K562 (cell line): ENCODE measurements at regions not wholly inside any gene's neighbourhood (a gene's known extent, or its start where the extent isn't known, plus 50 kb on each side); places are given as distances from the start of the nearest gene placed in this dataset.
A peak's percentile ranks its signal among the peaks of the same experiment; 100 is the strongest.

Source experiments
- ATAC-seq: fragments of 200-7000 bp; cut with Tn5 transposase; 3 replicates; pipeline ENCODE4 v1.9.1; 2020; ENCODE audit warnings: moderate library complexity
- BruUV-seq: library from RNA; stranded (reverse); fragments of 400-500 nt; replicated peaks from 2 replicates; lab custom pipeline; 2021; lab: Mats Ljungman, UMichigan
- CTCF ChIA-PET: fragments of 300-600 bp; formaldehyde crosslinking; extraction: SDS; loops from one replicate; lab custom pipeline; 2021; ENCODE audit warnings: low intra/inter-chr PET ratio; lab: Yijun Ruan, JAX
- POLR2A ChIA-PET: fragments of 300-600, 350-650 bp; sonication (Branson Sonifier 250); formaldehyde crosslinking; extraction: SDS; loops from one replicate; lab custom pipeline; 2021; ENCODE audit warnings: antibody characterized with exemption, inconsistent platforms; lab: Yijun Ruan, JAX
- DNase-seq, 4 experiments: peaks; one replicate each; pipeline versions ENCODE4 v3.0.0 to v3.0.0-alpha.2; 2011 to 2018; ENCODE audit warnings: low spot score in 3 of 4, mixed read lengths in 3 of 4; ENCODE audit errors: extremely low read depth in 1 of 4
- FAIRE-seq: peaks from 2 replicates; lab custom pipeline; 2011; peaks lifted over from hg19 to GRCh38; lab: Jason Lieb, UNC
- H2AFZ ChIP-seq: 2 replicates; pipeline ENCODE4 v1.6.0; 2011; ENCODE audit warnings: low read depth, low read length, control low read depth, inconsistent platforms
- H3K27ac ChIP-seq: fragments of 200-600 bp; 3 replicates; pipeline ENCODE4 v1.8.0; 2011; ENCODE audit warnings: low read depth, mild to moderate bottlenecking, control low read depth, inconsistent platforms, low read length, moderate library complexity, mixed read lengths; ENCODE audit errors: extremely low read depth
- H3K27me3 ChIP-seq, 2 experiments: fragments of 300-600 bp in 1 of 2; 2 replicates in 1 of 2; 3 replicates in 1 of 2; pipeline versions ENCODE4 v1.6.0 to v1.8.0; 2011; ENCODE audit warnings: inconsistent platforms in 2 of 2, low read length in 2 of 2, mild to moderate bottlenecking in 1 of 2, mixed read lengths in 1 of 2, moderate library complexity in 1 of 2; ENCODE audit not compliant: control insufficient read depth in 2 of 2, insufficient read depth in 2 of 2
- H3K36me3 ChIP-seq: fragments of 300-600 bp; 3 replicates; pipeline ENCODE4 v1.8.0; 2011; ENCODE audit warnings: mild to moderate bottlenecking, low read length, inconsistent platforms; ENCODE audit not compliant: control insufficient read depth, insufficient read depth
- H3K4me1 ChIP-seq, 2 experiments: fragments of 200-600 bp in 1 of 2; replicated peaks in 1 of 2; 2 replicates in 1 of 2; 3 replicates in 1 of 2; pipeline versions ENCODE4 v1.5.1 to v1.8.0; 2011; ENCODE audit warnings: inconsistent platforms in 2 of 2, low read length in 2 of 2, mild to moderate bottlenecking in 1 of 2, mixed read lengths in 1 of 2, moderate library complexity in 1 of 2; ENCODE audit not compliant: control insufficient read depth in 2 of 2, insufficient read depth in 2 of 2
- H3K4me2 ChIP-seq: 2 replicates; pipeline ENCODE4 v1.6.1; 2011; ENCODE audit warnings: low read length, control low read depth, inconsistent platforms, mixed read lengths; ENCODE audit not compliant: insufficient read depth
- H3K4me3 ChIP-seq: fragments of 200-600 bp; sonication (generic), shearing (Covaris generic); 2 replicates; pipeline ENCODE4 v1.5.1; 2016; ENCODE audit warnings: control low read depth, inconsistent platforms
- H3K79me2 ChIP-seq: fragments of 200-600 bp; 3 replicates; pipeline ENCODE4 v1.8.0; 2011; ENCODE audit warnings: low read length, inconsistent platforms; ENCODE audit not compliant: control insufficient read depth, insufficient read depth
- H3K9ac ChIP-seq, 2 experiments: 2 replicates each; pipeline versions ENCODE4 v1.6.0 to v1.6.1; 2011; ENCODE audit warnings: low read depth in 2 of 2, low read length in 2 of 2, control low read depth in 1 of 2, inconsistent platforms in 1 of 2, mild to moderate bottlenecking in 1 of 2, mixed read lengths in 1 of 2; ENCODE audit not compliant: insufficient read depth in 1 of 2
- H3K9me1 ChIP-seq: one replicate; pipeline ENCODE4 v1.6.0; 2011; ENCODE audit warnings: inconsistent platforms, mild to moderate bottlenecking, low read length, moderate library complexity; ENCODE audit not compliant: control insufficient read depth, insufficient read depth
- H3K9me3 ChIP-seq: replicated peaks from 2 replicates; pipeline ENCODE4 v1.5.1; 2011; ENCODE audit warnings: low read depth, low read length, inconsistent platforms; ENCODE audit not compliant: control insufficient read depth, insufficient read depth
- H4K20me1 ChIP-seq: replicated peaks from 2 replicates; pipeline ENCODE4 v1.6.1; 2011; ENCODE audit warnings: low read length, inconsistent platforms, mixed read lengths; ENCODE audit not compliant: control insufficient read depth, insufficient read depth
- ADNP ChIP-seq: fragments of 200-800 bp; sonication (Bioruptor generic); IDR thresholded peaks from 2 replicates; pipeline ENCODE4 v1.6.1; 2016; ENCODE audit warnings: missing genetic modification characterization, missing compliant biosample characterization
- CREB5 ChIP-seq: fragments of 250-450 bp; sonication (Bioruptor Pico); IDR thresholded peaks from 2 replicates; pipeline ENCODE4 v1.5.0; 2020; ENCODE audit warnings: mild to moderate bottlenecking
- CSDE1 ChIP-seq, 2 experiments: fragments of 450-650 bp; IDR thresholded peaks; 2 replicates each; pipeline ENCODE4 v1.6.1; 2016; ENCODE audit warnings: mild to moderate bottlenecking in 1 of 2
- DNMT1 ChIP-seq: fragments of 450-650 bp; IDR thresholded peaks from 2 replicates; pipeline ENCODE4 v1.6.1; 2016; ENCODE audit warnings: antibody characterized with exemption, mild to moderate bottlenecking
- FOS ChIP-seq: IDR thresholded peaks from 3 replicates; pipeline ENCODE4 v1.6.1; 2011; ENCODE audit not compliant: insufficient read length; ENCODE audit errors: extremely low read depth
- JUNB ChIP-seq: fragments of 450-650 bp; formaldehyde crosslinking; conservative IDR thresholded peaks from 2 replicates; pipeline ENCODE4 v1.4.0; 2020; ENCODE audit warnings: mild to moderate bottlenecking
- KDM1A ChIP-seq, 2 experiments: fragments of 450-650 bp; IDR thresholded peaks; 2 replicates each; pipeline ENCODE4 v1.6.1; 2016; ENCODE audit warnings: mild to moderate bottlenecking in 2 of 2
- LEF1 ChIP-seq: fragments of 450-650 bp; IDR thresholded peaks from 2 replicates; pipeline ENCODE4 v1.6.1; 2016; ENCODE audit warnings: mild to moderate bottlenecking
- NR2C1 ChIP-seq, 2 experiments: fragments of 450-650 bp; IDR thresholded peaks; 2 replicates each; pipeline ENCODE4 v1.6.1; 2017; ENCODE audit warnings: mild to moderate bottlenecking in 2 of 2, antibody characterized with exemption in 1 of 2, inconsistent platforms in 1 of 2, missing compliant biosample characterization in 1 of 2, missing genetic modification characterization in 1 of 2
- RBM25 ChIP-seq: fragments of 200-400 bp; formaldehyde crosslinking; IDR thresholded peaks from 2 replicates; pipeline ENCODE4 v1.6.1; 2018; ENCODE audit warnings: low read length, low read depth, moderate library complexity; ENCODE audit not compliant: severe bottlenecking
- TCFL5 ChIP-seq: fragments of 250-450 bp; sonication (Bioruptor Pico); conservative IDR thresholded peaks from 2 replicates; pipeline ENCODE4 v1.6.1; 2021; ENCODE audit warnings: mild to moderate bottlenecking, moderate library complexity, matching md5 sums
- ZBTB33 ChIP-seq: sonication (generic); formaldehyde crosslinking; IDR thresholded peaks from 2 replicates; pipeline ENCODE4 v1.8.1; 2023; ENCODE audit warnings: mild to moderate bottlenecking, missing genetic modification reagents
- ZBTB34 ChIP-seq: fragments of 250-450 bp; sonication (Bioruptor Pico); IDR thresholded peaks from 2 replicates; pipeline ENCODE4 v1.8.0; 2021; ENCODE audit warnings: mild to moderate bottlenecking, moderate library complexity
- ZC3H11A ChIP-seq: IDR thresholded peaks from 2 replicates; pipeline ENCODE4 v1.6.1; 2012; ENCODE audit warnings: low read depth, low read length, improper control_type of control experiment
- ZNF146 ChIP-seq: IDR thresholded peaks from one replicate; pipeline ENCODE4 v1.6.1; 2018; ENCODE audit warnings: missing compliant biosample characterization; ENCODE audit not compliant: unreplicated experiment
- ZNF184 ChIP-seq: sonication (generic); formaldehyde crosslinking; IDR thresholded peaks from 2 replicates; pipeline ENCODE4 v1.5.0; 2020; ENCODE audit warnings: missing genetic modification reagents
- ZNF217 ChIP-seq: sonication (generic); formaldehyde crosslinking; IDR thresholded peaks from 2 replicates; pipeline ENCODE4 v1.8.0; 2022; ENCODE audit warnings: mild to moderate bottlenecking, missing genetic modification reagents
- ZNF436 ChIP-seq: fragments of 250-450, 450-650 bp; sonication (Bioruptor Pico); formaldehyde crosslinking; IDR thresholded peaks from 2 replicates; pipeline ENCODE4 v1.7.0; 2020; ENCODE audit warnings: mild to moderate bottlenecking
- ZNF79 ChIP-seq: fragments of 250-450 bp; sonication (Bioruptor Pico); IDR thresholded peaks from 2 replicates; pipeline ENCODE4 v1.4.0; 2020; ENCODE audit warnings: low read depth, mild to moderate bottlenecking, moderate library complexity
- WGBS: fragments of 100-300 bp; shearing (Covaris generic); methylation state at CpG from one replicate; pipeline ENCODE4 v1.1.6; 2016; ENCODE audit warnings: low coverage, mixed read lengths; ENCODE audit not compliant: insufficient coverage; ENCODE audit errors: missing lambda C conversion rate; 5-methylcytosine and 5-hydroxymethylcytosine counted together
- in situ Hi-C: fragments of 300-500 bp; cut with MboI; formaldehyde crosslinking; loops from 4 replicates; pipeline ENCODE4 v1.15.0; 2018; ENCODE audit warnings: inconsistent platforms, mixed read lengths
- intact Hi-C: fragments of 100-400 bp; cut with micrococcal nuclease; formaldehyde crosslinking; loops from 2 replicates; pipeline ENCODE4 v1.14.2; 2022

- intact Hi-C loops (no loop called here), in situ Hi-C loops (no loop called here)
- WGBS, result 59% methylated on average over 1 of the region's 1 CpG
- no peak for TF ChIP-seq ZNF217 (CRISPR knock-in tag)
- no peak for TF ChIP-seq ZNF436 (CRISPR knock-in tag)
- TF ChIP-seq CSDE1 (IDR thresholded peaks at IDR 0.05), result no peak
- TF ChIP-seq ADNP (tag), result no peak
- TF ChIP-seq NR2C1 (IDR thresholded peaks at IDR 0.05), result no peak
- TF ChIP-seq NR2C1 (tag; IDR thresholded peaks at IDR 0.05), result no peak
- peak in 1 of 2 experiments; percentile 48; a peak in 2 of 4 replicates for TF ChIP-seq KDM1A (IDR thresholded peaks at IDR 0.05)
- TF ChIP-seq RBM25, result peak; percentile 72
- TF ChIP-seq CREB5 (CRISPR knock-in tag), result no peak
- no peak for TF ChIP-seq DNMT1
- TF ChIP-seq FOS, result no peak
- TF ChIP-seq ZC3H11A, result no peak
- no peak for TF ChIP-seq ZBTB33
- TF ChIP-seq TCFL5 (CRISPR knock-in tag), result no peak
- TF ChIP-seq ZNF184 (CRISPR knock-in tag), result no peak
- no peak for TF ChIP-seq ZBTB34 (CRISPR knock-in tag)
- TF ChIP-seq LEF1, result no peak
- peak; percentile 78 for TF ChIP-seq ZNF146 (CRISPR knock-in tag)
- no peak for TF ChIP-seq JUNB (CRISPR knock-in tag)
- TF ChIP-seq ZNF79, result no peak
- no peak for DNase-seq
- H3K4me1 ChIP-seq, result peaks cover 5 to 23% of the 10 kb centered on the region in 2 experiments; a peak in 4 of 5 replicates
- no peak for FAIRE-seq
- no peak for ATAC-seq
- H3K27me3 ChIP-seq, result no peaks in the 10 kb centered on the region
- H3K9ac ChIP-seq, result no peak overlapping the region
- CTCF ChIA-PET, result no interaction called here
- no peak overlapping the region for H3K27ac ChIP-seq
- H3K9me3 ChIP-seq, result 0 out of 2 replicates have a peak, but pooled peaks cover 4% of the 10 kb centered on the region
- H3K9me1 ChIP-seq, result no peaks in the 10 kb centered on the region
- no peak overlapping the region for H2AFZ ChIP-seq
- BruUV-seq, result no TSS peak
- no peak overlapping the region for H3K4me3 ChIP-seq
- H4K20me1 ChIP-seq, result no peaks in the 10 kb centered on the region
- no peaks in the 10 kb centered on the region for H3K36me3 ChIP-seq
- no peak overlapping the region for H3K4me2 ChIP-seq
- H3K79me2 ChIP-seq, result no peaks in the 10 kb centered on the region
- POLR2A ChIA-PET, result interaction anchor here (0.6 to 1.5 kb wide), 2 partner anchors 16 to 32 kb away, joined by 3 read pairs; no protein-coding TSS in a partner anchor
Observed at GRCh38 chr4:78675325-78675724, 100.8 kb upstream of the BMP2K start.
